KMS-11 (cell line): ENCODE measurements at regions not wholly inside any gene's neighbourhood (a gene's known extent, or its start where the extent isn't known, plus 50 kb on each side); places are given as distances from the start of the nearest gene placed in this dataset.

ENCODE experiments used
- H2AFZ ChIP-seq: fragments of 200-600 bp; sonication (generic); 2 replicates; pipeline ENCODE4 v1.6.1; 2016; ENCODE audit warnings: antibody characterized with exemption, mixed run types, low read depth
- H3K27ac ChIP-seq: fragments of 200-600 bp; sonication (generic); 2 replicates; pipeline ENCODE4 v1.6.1; 2016; ENCODE audit warnings: mild to moderate bottlenecking, mixed run types
- H3K27me3 ChIP-seq: fragments of 200-600 bp; sonication (generic); 2 replicates; pipeline ENCODE4 v1.6.1; 2017; ENCODE audit warnings: mild to moderate bottlenecking, low read depth, mixed run types, moderate library complexity; ENCODE audit not compliant: insufficient read depth
- H3K36me3 ChIP-seq: fragments of 200-600 bp; sonication (generic); 2 replicates; pipeline ENCODE4 v1.6.1; 2017; ENCODE audit warnings: mild to moderate bottlenecking, mixed run types; ENCODE audit not compliant: insufficient read depth
- H3K4me1 ChIP-seq: fragments of 200-600 bp; sonication (generic); 2 replicates; pipeline ENCODE4 v1.6.1; 2016; ENCODE audit warnings: mild to moderate bottlenecking, low read depth, mixed run types; ENCODE audit not compliant: poor library complexity, severe bottlenecking
- H3K4me2 ChIP-seq: fragments of 200-600 bp; sonication (generic); 2 replicates; pipeline ENCODE4 v1.7.0; 2016; ENCODE audit warnings: mild to moderate bottlenecking, mixed run types
- H3K4me3 ChIP-seq: fragments of 200-600 bp; sonication (generic); IDR thresholded peaks from 2 replicates; pipeline ENCODE4 v1.6.1; 2017; ENCODE audit warnings: low read depth, low read length, mixed read lengths; ENCODE audit not compliant: insufficient read depth
- H3K79me2 ChIP-seq: fragments of 200-600 bp; sonication (generic); 2 replicates; pipeline ENCODE4 v1.6.1; 2016; ENCODE audit warnings: low read depth, mixed run types; ENCODE audit not compliant: insufficient read depth
- H3K9ac ChIP-seq: fragments of 200-600 bp; sonication (generic); 2 replicates; pipeline ENCODE4 v1.6.1; 2016; ENCODE audit warnings: mild to moderate bottlenecking, mixed run types
- H4K20me1 ChIP-seq: fragments of 200-600 bp; sonication (generic); 2 replicates; pipeline ENCODE4 v1.6.1; 2016; ENCODE audit warnings: mild to moderate bottlenecking, mixed run types; ENCODE audit not compliant: insufficient read depth
- CTCF ChIP-seq: fragments of 200-600 bp; sonication (generic); conservative IDR thresholded peaks from 2 replicates; pipeline ENCODE4 v1.6.1; 2017; ENCODE audit warnings: low read depth, mild to moderate bottlenecking, antibody characterized with exemption, low read length, moderate library complexity, mixed read lengths

GRCh38 chr2:167855211-167855610 is 392.2 kb downstream of the STK39 start:
- no peak overlapping the region for H3K27ac ChIP-seq
- no peak for TF ChIP-seq CTCF
- H3K36me3 ChIP-seq: no peaks in the 10 kb centered on the region
- no peak overlapping the region for H3K4me3 ChIP-seq
- H2AFZ ChIP-seq: no peak overlapping the region
- H4K20me1 ChIP-seq: no peaks in the 10 kb centered on the region
- no peaks in the 10 kb centered on the region for H3K79me2 ChIP-seq
- no peak overlapping the region for H3K4me2 ChIP-seq
- H3K4me1 ChIP-seq: no peaks in the 10 kb centered on the region
- H3K27me3 ChIP-seq: no peaks in the 10 kb centered on the region
- H3K9ac ChIP-seq: no peak overlapping the region

- no peaks in the 10 kb centered on the region for H3K4me1 ChIP-seq
- no peaks in the 10 kb centered on the region for H3K27me3 ChIP-seq
- no peaks in the 10 kb centered on the region for H3K36me3 ChIP-seq
- no peak overlapping the region for H2AFZ ChIP-seq
- no peak overlapping the region for H3K27ac ChIP-seq
- no peak overlapping the region for H3K4me3 ChIP-seq
- H4K20me1 ChIP-seq: no peaks in the 10 kb centered on the region
- TF ChIP-seq CTCF: no peak
- H3K79me2 ChIP-seq: no peaks in the 10 kb centered on the region
- no peak overlapping the region for H3K9ac ChIP-seq
- H3K4me2 ChIP-seq: no peak overlapping the region
These were observed 393.7 kb downstream of the STK39 start for GRCh38 chr2:167853717-167854116.

- no peak for TF ChIP-seq CTCF
- Histone ChIP-seq H3K79me2 (no peaks in the 10 kb centered on the region), H3K36me3 (no peaks in the 10 kb centered on the region), H3K27ac (no peak overlapping the region), H3K4me3 (no peak overlapping the region), H3K4me1 (no peaks in the 10 kb centered on the region), H3K4me2 (no peak overlapping the region), H3K27me3 (no peaks in the 10 kb centered on the region), H3K9ac (no peak overlapping the region), H2AFZ (no peak overlapping the region), H4K20me1 (no peaks in the 10 kb centered on the region)
These were observed 395.5 kb downstream of the STK39 start for GRCh38 chr2:167851876-167852275.

- H2AFZ ChIP-seq: no peak overlapping the region
- no peaks in the 10 kb centered on the region for H4K20me1 ChIP-seq
- no peaks in the 10 kb centered on the region for H3K27me3 ChIP-seq
These were observed 396.0 kb downstream of the STK39 start for GRCh38 chr2:167851323-167851860.

More at GRCh38 chr2:167851323-167851860, 396.0 kb downstream of the STK39 start:
- Histone ChIP-seq H3K9ac (no peak overlapping the region), H3K27ac (no peak overlapping the region), H3K4me2 (no peak overlapping the region), H3K79me2 (no peaks in the 10 kb centered on the region), H3K36me3 (no peaks in the 10 kb centered on the region), H3K4me3 (no peak overlapping the region), H3K4me1 (no peaks in the 10 kb centered on the region)
- TF ChIP-seq CTCF: no peak
